Sigmoid colon (tissue), 4 donors: ENCODE measurements at regions not wholly inside any gene's neighbourhood (a gene's known extent, or its start where the extent isn't known, plus 50 kb on each side); places are given as distances from the start of the nearest gene placed in this dataset.

ENCODE experiments used
- EP300 ChIP-seq, 4 donors: sonication (generic); formaldehyde crosslinking; IDR thresholded peaks; one replicate each; pipeline ENCODE4 v1.6.1; 2017; ENCODE audit warnings: antibody characterized with exemption in 4 of 4
- POLR2A ChIP-seq, 2 donors: fragments of 450-650 bp; IDR thresholded peaks; one replicate each; pipeline ENCODE4 v1.6.1; 2016; ENCODE audit warnings: antibody characterized with exemption in 2 of 2, mild to moderate bottlenecking in 2 of 2, moderate library complexity in 2 of 2
- POLR2AphosphoS5 ChIP-seq, 4 donors: sonication (generic); formaldehyde crosslinking; IDR thresholded peaks; one replicate each; pipeline ENCODE4 v1.6.1; 2017; ENCODE audit warnings: antibody characterized with exemption in 4 of 4
- TF ChIP-seq, protein P1 (sequence below), 4 experiments: fragments of 450-650 bp in 3 of 4; fragments of 200-600 bp in 1 of 4; IDR thresholded peaks; one replicate each; pipeline ENCODE4 v1.5.1; 2016 to 2019; ENCODE audit warnings: antibody characterized with exemption in 4 of 4, mild to moderate bottlenecking in 3 of 4, moderate library complexity in 2 of 4

DNA sequence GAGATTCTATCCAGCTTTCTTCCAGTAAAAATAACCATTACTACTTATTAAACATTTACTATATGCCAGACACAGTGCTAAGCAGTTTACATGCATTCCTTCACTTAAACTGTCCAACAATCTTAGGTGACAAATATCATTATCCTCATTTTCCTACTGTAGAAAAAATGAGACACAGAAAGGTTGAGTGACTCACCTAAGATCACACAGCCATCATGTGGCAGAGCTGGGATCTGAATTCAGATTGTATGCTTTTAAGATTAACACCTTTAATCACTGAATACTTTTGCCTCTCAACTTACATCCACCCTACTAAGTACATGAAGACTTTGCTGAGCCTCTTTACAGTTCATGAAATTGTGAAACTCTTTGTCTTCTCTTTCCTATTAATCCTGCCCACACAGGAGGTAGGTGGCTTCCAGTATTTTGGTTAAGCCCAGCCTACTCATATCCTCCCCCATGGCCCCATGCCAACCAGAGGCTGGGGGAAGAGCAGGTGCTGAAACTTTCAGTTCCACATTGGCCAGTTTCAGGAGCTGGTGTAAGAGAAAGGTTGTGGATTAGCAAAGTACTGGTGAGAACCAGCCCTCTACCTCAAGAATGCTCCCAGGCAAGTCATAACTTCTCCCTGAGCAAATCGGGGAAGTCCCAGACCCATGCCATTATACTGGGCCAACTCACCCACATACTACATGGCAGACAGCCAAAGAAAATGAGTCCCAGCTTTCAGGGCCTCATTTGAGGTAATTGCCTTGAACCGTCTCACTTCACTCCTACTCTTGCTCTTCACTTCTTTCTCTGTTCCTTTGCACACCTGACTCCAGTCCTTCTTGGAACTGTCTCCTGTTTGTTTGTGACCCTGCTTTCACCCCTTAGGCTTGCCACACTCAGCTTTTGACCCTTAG is 211.1 kb downstream of the GUCY2F start:
- no peak for TF ChIP-seq POLR2AphosphoS5 (IDR thresholded peaks at IDR 0.05)
- TF ChIP-seq EP300 (IDR thresholded peaks at IDR 0.05), result no peak
- TF ChIP-seq, protein P1, sequence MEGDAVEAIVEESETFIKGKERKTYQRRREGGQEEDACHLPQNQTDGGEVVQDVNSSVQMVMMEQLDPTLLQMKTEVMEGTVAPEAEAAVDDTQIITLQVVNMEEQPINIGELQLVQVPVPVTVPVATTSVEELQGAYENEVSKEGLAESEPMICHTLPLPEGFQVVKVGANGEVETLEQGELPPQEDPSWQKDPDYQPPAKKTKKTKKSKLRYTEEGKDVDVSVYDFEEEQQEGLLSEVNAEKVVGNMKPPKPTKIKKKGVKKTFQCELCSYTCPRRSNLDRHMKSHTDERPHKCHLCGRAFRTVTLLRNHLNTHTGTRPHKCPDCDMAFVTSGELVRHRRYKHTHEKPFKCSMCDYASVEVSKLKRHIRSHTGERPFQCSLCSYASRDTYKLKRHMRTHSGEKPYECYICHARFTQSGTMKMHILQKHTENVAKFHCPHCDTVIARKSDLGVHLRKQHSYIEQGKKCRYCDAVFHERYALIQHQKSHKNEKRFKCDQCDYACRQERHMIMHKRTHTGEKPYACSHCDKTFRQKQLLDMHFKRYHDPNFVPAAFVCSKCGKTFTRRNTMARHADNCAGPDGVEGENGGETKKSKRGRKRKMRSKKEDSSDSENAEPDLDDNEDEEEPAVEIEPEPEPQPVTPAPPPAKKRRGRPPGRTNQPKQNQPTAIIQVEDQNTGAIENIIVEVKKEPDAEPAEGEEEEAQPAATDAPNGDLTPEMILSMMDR (IDR thresholded peaks at IDR 0.05), result no peak
- TF ChIP-seq POLR2A (IDR thresholded peaks at IDR 0.05), result no peak
